ENCODE measurements at regions not wholly inside any gene's neighbourhood (a gene's known extent, or its start where the extent isn't known, plus 50 kb on each side); places are given as distances from the start of the nearest gene placed in this dataset.

GRCh38 chr12:67531501-67531900 lies 117.0 kb upstream of the DYRK2 start:
- Histone ChIP-seq H3K27me3 (replicated peaks; ENCODE audit: insufficient read depth, low read depth, low read length, poor library complexity) (no peaks in the 10 kb centered on the region), H3K4me3 (ENCODE audit: low read depth, low read length, poor library complexity, severe bottlenecking) (no peak overlapping the region), H3K36me3 (ENCODE audit: insufficient read depth, low read length, poor library complexity, severe bottlenecking) (no peaks in the 10 kb centered on the region), H3K27ac (ENCODE audit: low read depth, low read length, poor library complexity, severe bottlenecking) (no peak overlapping the region), H3K9me3 (ENCODE audit: low read depth, low read length, poor library complexity, severe bottlenecking) (no peaks in the 10 kb centered on the region), H3K4me1 (ENCODE audit: insufficient read depth, low read length, poor library complexity, severe bottlenecking) (no peaks in the 10 kb centered on the region)
- TF ChIP-seq CTCF (conservative IDR thresholded peaks at IDR 0.05; ENCODE audit: low read depth, low read length) = no peak
- TF ChIP-seq EZH2 (IDR thresholded peaks at IDR 0.05; ENCODE audit: borderline replicate concordance, low read depth, low read length, poor library complexity, severe bottlenecking) = no peak
- ChIA-PET POLR2A (ENCODE audit: low non-redundant PET) (no interaction called here), CTCF (no interaction called here)
- no peak for DNase-seq (ENCODE audit: low spot score)
- intact Hi-C loops (cut with micrococcal nuclease; ENCODE audit: unreplicated experiment) = no loop called here
- BruUV-seq (replicated peaks) = no TSS peak

GRCh38 chr12:67533159-67533558 lies 115.4 kb upstream of the DYRK2 start:
- intact Hi-C loops (cut with micrococcal nuclease; ENCODE audit: unreplicated experiment) = no loop called here
- TF ChIP-seq EZH2 (IDR thresholded peaks at IDR 0.05; ENCODE audit: borderline replicate concordance, low read depth, low read length, poor library complexity, severe bottlenecking) (no peak), CTCF (conservative IDR thresholded peaks at IDR 0.05; ENCODE audit: low read depth, low read length) (no peak)
- DNase-seq (ENCODE audit: low spot score) = no peak

GRCh38 chr12:67534046-67534445 lies 114.5 kb upstream of the DYRK2 start:
- H3K4me3 ChIP-seq (ENCODE audit: low read depth, low read length, poor library complexity, severe bottlenecking) = no peak overlapping the region
- no peaks in the 10 kb centered on the region for H3K4me1 ChIP-seq (ENCODE audit: insufficient read depth, low read length, poor library complexity, severe bottlenecking)
- no peaks in the 10 kb centered on the region for H3K36me3 ChIP-seq (ENCODE audit: insufficient read depth, low read length, poor library complexity, severe bottlenecking)
- DNase-seq (ENCODE audit: low spot score) = no peak
- H3K27me3 ChIP-seq (replicated peaks; ENCODE audit: insufficient read depth, low read depth, low read length, poor library complexity) = no peaks in the 10 kb centered on the region
- H3K27ac ChIP-seq (ENCODE audit: low read depth, low read length, poor library complexity, severe bottlenecking) = no peak overlapping the region
- BruUV-seq (replicated peaks) = no TSS peak
- H3K9me3 ChIP-seq (ENCODE audit: low read depth, low read length, poor library complexity, severe bottlenecking) = no peaks in the 10 kb centered on the region
- CTCF ChIA-PET = no interaction called here
- no peak for TF ChIP-seq EZH2 (IDR thresholded peaks at IDR 0.05; ENCODE audit: borderline replicate concordance, low read depth, low read length, poor library complexity, severe bottlenecking)
- TF ChIP-seq CTCF (conservative IDR thresholded peaks at IDR 0.05; ENCODE audit: low read depth, low read length) = no peak
- intact Hi-C loops (cut with micrococcal nuclease; ENCODE audit: unreplicated experiment) = no loop called here
- POLR2A ChIA-PET (ENCODE audit: low non-redundant PET) = no interaction called here

More at GRCh38 chr12:67533159-67533558, 115.4 kb upstream of the DYRK2 start:
- no peaks in the 10 kb centered on the region for H3K4me1 ChIP-seq (ENCODE audit: insufficient read depth, low read length, poor library complexity, severe bottlenecking)
- CTCF ChIA-PET = no interaction called here
- H3K4me3 ChIP-seq (ENCODE audit: low read depth, low read length, poor library complexity, severe bottlenecking) = no peak overlapping the region
- H3K27me3 ChIP-seq (replicated peaks; ENCODE audit: insufficient read depth, low read depth, low read length, poor library complexity) = no peaks in the 10 kb centered on the region
- POLR2A ChIA-PET (ENCODE audit: low non-redundant PET) = no interaction called here
- H3K9me3 ChIP-seq (ENCODE audit: low read depth, low read length, poor library complexity, severe bottlenecking) = no peaks in the 10 kb centered on the region
- no TSS peak for BruUV-seq (replicated peaks)
- H3K36me3 ChIP-seq (ENCODE audit: insufficient read depth, low read length, poor library complexity, severe bottlenecking) = no peaks in the 10 kb centered on the region
- no peak overlapping the region for H3K27ac ChIP-seq (ENCODE audit: low read depth, low read length, poor library complexity, severe bottlenecking)

Measured in A673 (cell line).